ENCODE measurements at regions not wholly inside any gene's neighbourhood (a gene's known extent, or its start where the extent isn't known, plus 50 kb on each side); places are given as distances from the start of the nearest gene placed in this dataset.

DNA sequence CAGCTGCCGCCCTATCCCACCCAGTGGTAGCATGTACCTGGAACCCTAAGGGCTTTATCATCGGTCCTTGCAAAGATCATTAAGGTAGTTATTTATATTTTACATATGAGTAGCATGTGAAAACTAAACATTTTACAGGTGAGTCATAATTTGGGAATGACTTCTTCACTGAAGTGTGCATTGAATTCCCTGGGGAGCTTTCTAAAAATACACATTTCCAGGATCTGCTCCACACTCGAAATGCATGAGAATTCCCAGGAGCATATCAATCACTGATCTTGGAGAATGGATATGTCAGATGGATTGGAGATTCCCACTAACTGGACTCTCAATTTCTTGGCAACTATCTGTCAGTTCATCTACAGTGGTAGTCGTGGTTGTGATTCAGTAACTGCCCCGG, 717.5 kb downstream of the IRX1 start:
- Histone ChIP-seq H3K79me2 (ENCODE audit: control insufficient read depth, insufficient read depth, low read length) (no peaks in the 10 kb centered on the region), H3K9ac (replicated peaks; ENCODE audit: extremely low read depth, insufficient read depth, low read length) (no peak overlapping the region), H3K4me3 (replicated peaks in 1 of 3; ENCODE audit: insufficient read depth in 1 of 3, low read depth in 1 of 3, low read length in 3 of 3) (no peak overlapping the region), H3K9me3 (replicated peaks; ENCODE audit: control insufficient read depth, insufficient read depth, low read length) (peaks cover 4% of the 10 kb centered on the region), H3K4me1 (ENCODE audit: control insufficient read depth, extremely low read depth, insufficient read depth, low read length) (no peaks in the 10 kb centered on the region), H3K36me3 (ENCODE audit: control insufficient read depth in 2 of 2, extremely low read depth in 1 of 2, insufficient read depth in 2 of 2, low read length in 2 of 2) (no peaks in the 10 kb centered on the region), H2AFZ (ENCODE audit: low read depth, low read length) (no peak overlapping the region), H3K27ac (ENCODE audit: insufficient read depth, low read depth, low read length) (no peak overlapping the region), H3K9me1 (replicated peaks; ENCODE audit: control insufficient read depth, extremely low read depth, insufficient read depth, low read length) (no peaks in the 10 kb centered on the region), H3K27me3 (ENCODE audit: control insufficient read depth in 2 of 2, insufficient read depth in 2 of 2, low read length in 2 of 2) (no peaks in the 10 kb centered on the region), H4K20me1 (replicated peaks; ENCODE audit: control insufficient read depth, extremely low read depth, insufficient read depth, low read length) (no peaks in the 10 kb centered on the region), H3K4me2 (ENCODE audit: insufficient read depth, low read length) (no peak overlapping the region)
- DNase-seq (ENCODE audit: low read depth, low spot score) (no peak), FAIRE-seq (no peak)
- POLR2A ChIA-PET = no interaction called here
- no TSS peak for BruUV-seq (replicated peaks)
- TF ChIP-seq, protein P1, sequence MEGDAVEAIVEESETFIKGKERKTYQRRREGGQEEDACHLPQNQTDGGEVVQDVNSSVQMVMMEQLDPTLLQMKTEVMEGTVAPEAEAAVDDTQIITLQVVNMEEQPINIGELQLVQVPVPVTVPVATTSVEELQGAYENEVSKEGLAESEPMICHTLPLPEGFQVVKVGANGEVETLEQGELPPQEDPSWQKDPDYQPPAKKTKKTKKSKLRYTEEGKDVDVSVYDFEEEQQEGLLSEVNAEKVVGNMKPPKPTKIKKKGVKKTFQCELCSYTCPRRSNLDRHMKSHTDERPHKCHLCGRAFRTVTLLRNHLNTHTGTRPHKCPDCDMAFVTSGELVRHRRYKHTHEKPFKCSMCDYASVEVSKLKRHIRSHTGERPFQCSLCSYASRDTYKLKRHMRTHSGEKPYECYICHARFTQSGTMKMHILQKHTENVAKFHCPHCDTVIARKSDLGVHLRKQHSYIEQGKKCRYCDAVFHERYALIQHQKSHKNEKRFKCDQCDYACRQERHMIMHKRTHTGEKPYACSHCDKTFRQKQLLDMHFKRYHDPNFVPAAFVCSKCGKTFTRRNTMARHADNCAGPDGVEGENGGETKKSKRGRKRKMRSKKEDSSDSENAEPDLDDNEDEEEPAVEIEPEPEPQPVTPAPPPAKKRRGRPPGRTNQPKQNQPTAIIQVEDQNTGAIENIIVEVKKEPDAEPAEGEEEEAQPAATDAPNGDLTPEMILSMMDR (IDR thresholded peaks at IDR 0.05; ENCODE audit: extremely low read depth in 1 of 2, insufficient read depth in 1 of 2, low read depth in 1 of 2, low read length in 2 of 2) = no peak
- no peak for TF ChIP-seq MYC (IDR thresholded peaks at IDR 0.05; ENCODE audit: low read depth, low read length)
- TF ChIP-seq EZH2 (IDR thresholded peaks at IDR 0.05; ENCODE audit: borderline replicate concordance, low read depth, low read length, severe bottlenecking) = no peak
- TF ChIP-seq GATA2 (IDR thresholded peaks at IDR 0.05; ENCODE audit: insufficient read depth, insufficient read length, low read depth, low read length) = no peak
- TF ChIP-seq POLR2AphosphoS5 (IDR thresholded peaks at IDR 0.05; ENCODE audit: insufficient read depth, low read depth, low read length) = no peak
- TF ChIP-seq, protein P2, sequence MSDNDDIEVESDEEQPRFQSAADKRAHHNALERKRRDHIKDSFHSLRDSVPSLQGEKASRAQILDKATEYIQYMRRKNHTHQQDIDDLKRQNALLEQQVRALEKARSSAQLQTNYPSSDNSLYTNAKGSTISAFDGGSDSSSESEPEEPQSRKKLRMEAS (IDR thresholded peaks at IDR 0.05; ENCODE audit: insufficient read depth, insufficient read length) = no peak
- no peak for TF ChIP-seq JUN (IDR thresholded peaks at IDR 0.05; ENCODE audit: borderline replicate concordance, insufficient read depth, insufficient read length, low read depth)
- no peak for TF ChIP-seq POLR2A (IDR thresholded peaks at IDR 0.05; ENCODE audit: low read depth, low read length)
- no peak for TF ChIP-seq FOS (IDR thresholded peaks at IDR 0.05; ENCODE audit: borderline replicate concordance, insufficient read depth, low read length)
- CTCF ChIA-PET = no interaction called here
- intact Hi-C loops (cut with micrococcal nuclease) (no loop called here), dilution Hi-C loops (cut with MboI; ENCODE audit: extremely low pct_ligation_motif_present, low sequenced_read_pairs) (no loop called here)
